ENCODE measurements at regions not wholly inside any gene's neighbourhood (a gene's known extent, or its start where the extent isn't known, plus 50 kb on each side); places are given as distances from the start of the nearest gene placed in this dataset.

DNA sequence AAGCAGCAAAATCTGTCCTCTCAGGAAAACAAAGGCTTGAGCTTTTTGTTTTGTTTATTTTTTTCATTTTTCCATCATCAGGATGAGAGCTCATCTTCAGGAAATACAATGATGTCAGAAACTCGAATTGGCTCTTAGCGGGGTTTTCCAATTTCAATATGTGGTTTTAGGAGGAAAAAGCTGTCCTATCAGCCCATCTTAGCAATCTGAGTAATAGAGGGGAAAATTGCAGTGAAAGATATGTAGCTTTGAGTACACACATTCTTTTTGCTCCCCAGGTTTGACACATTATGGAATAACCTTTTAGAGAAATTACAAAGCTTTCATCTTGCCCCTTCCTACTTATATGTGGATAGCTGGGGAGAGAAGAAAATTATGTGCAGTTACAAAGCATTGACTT lies 113.6 kb upstream of the MYO3A start:
- TF ChIP-seq CTCF (IDR thresholded peaks at IDR 0.05) (no peak), POLR2AphosphoS5 (IDR thresholded peaks at IDR 0.05) (no peak), POLR2A (IDR thresholded peaks at IDR 0.05) (no peak), EP300 (IDR thresholded peaks at IDR 0.05) (no peak)

Measured in stomach (tissue), 4 donors.